HCT116 (cell line): ENCODE measurements at regions not wholly inside any gene's neighbourhood (a gene's known extent, or its start where the extent isn't known, plus 50 kb on each side); places are given as distances from the start of the nearest gene placed in this dataset.

Source experiments
- ATAC-seq: fragments of 200-7000 bp; cut with Tn5 transposase; 2 replicates; pipeline ENCODE4 v1.9.1; 2020; ENCODE audit warnings: mild to moderate bottlenecking, moderate library complexity
- BruUV-seq: library from RNA; stranded (reverse); fragments of 400-500 nt; replicated peaks from 2 replicates; lab custom pipeline; 2021; lab: Mats Ljungman, UMichigan
- CTCF ChIA-PET: fragments of 300-600 bp; sonication (Branson Sonifier 250); formaldehyde crosslinking; loops from one replicate; lab custom pipeline; 2021; ENCODE audit warnings: antibody characterized with exemption; lab: Charles Lee
- POLR2A ChIA-PET: fragments of 300-600, 350-600 bp; sonication (Branson Sonifier 250); formaldehyde crosslinking; loops from one replicate; lab custom pipeline; 2021; ENCODE audit warnings: antibody characterized with exemption; lab: Charles Lee
- RAD21 ChIA-PET, 2 experiments: fragments of 300-600 bp; sonication (Branson Sonifier 250); formaldehyde crosslinking; loops; one replicate each; lab custom pipeline; 2023; ENCODE audit warnings: low total read pairs in 2 of 2; ENCODE audit not compliant: uncharacterized antibody in 2 of 2, unreplicated experiment in 2 of 2, low non-redundant PET in 1 of 2; lab: Charles Lee
- DNase-seq: peaks from one replicate; pipeline ENCODE4 v3.0.0-alpha.2; 2010; ENCODE audit warnings: low read depth, low spot score
- H2AFZ ChIP-seq: fragments of 200-600 bp; shearing (Covaris generic), sonication (generic); 2 replicates; pipeline ENCODE4 v1.6.1; 2017; ENCODE audit warnings: low read depth, mixed run types, mixed read lengths, antibody characterized with exemption, low read length; ENCODE audit not compliant: poor library complexity, severe bottlenecking
- H3K27ac ChIP-seq: 2 replicates; pipeline ENCODE4 v1.5.1; 2012; ENCODE audit warnings: low read depth, low read length
- H3K27me3 ChIP-seq: fragments of 200-600 bp; sonication (generic); 2 replicates; pipeline ENCODE4 v1.6.1; 2016; ENCODE audit warnings: mixed run types, low read length, mixed read lengths; ENCODE audit not compliant: insufficient read depth
- H3K36me3 ChIP-seq, 2 experiments: fragments of 200-500 bp in 1 of 2; fragments of 200-600 bp in 1 of 2; sonication (Bioruptor generic) in 1 of 2; sonication (generic) in 1 of 2; 2 replicates each; pipeline versions ENCODE4 v1.5.1 to v1.6.1; 2014 to 2016; ENCODE audit warnings: low read length in 2 of 2, inconsistent platforms in 1 of 2, mixed read lengths in 1 of 2, mixed run types in 1 of 2; ENCODE audit not compliant: insufficient read depth in 2 of 2, control insufficient read depth in 1 of 2
- H3K4me1 ChIP-seq, 2 experiments: fragments of 200-600 bp in 1 of 2; sonication (generic) in 1 of 2; 2 replicates each; pipeline versions ENCODE4 v1.5.1 to v1.6.1; 2012 to 2017; ENCODE audit warnings: low read length in 2 of 2, inconsistent platforms in 1 of 2, mild to moderate bottlenecking in 1 of 2, mixed read lengths in 1 of 2, mixed run types in 1 of 2, moderate library complexity in 1 of 2; ENCODE audit not compliant: insufficient read depth in 2 of 2, control insufficient read depth in 1 of 2
- H3K4me2 ChIP-seq: fragments of 200-600 bp; sonication (generic); 2 replicates; pipeline ENCODE4 v1.6.1; 2017; ENCODE audit warnings: mixed run types, low read length, mixed read lengths
- H3K4me3 ChIP-seq, 2 experiments: fragments of 200-600 bp in 1 of 2; sonication (generic) in 1 of 2; replicated peaks in 1 of 2; 2 replicates each; pipeline ENCODE4 v1.5.1; 2011 to 2016; ENCODE audit warnings: low read length in 2 of 2, control low read depth in 1 of 2, low read depth in 1 of 2, mild to moderate bottlenecking in 1 of 2, mixed read lengths in 1 of 2, mixed run types in 1 of 2
- H3K79me2 ChIP-seq: fragments of 200-600 bp; sonication (generic); 2 replicates; pipeline ENCODE4 v1.6.1; 2017; ENCODE audit warnings: mild to moderate bottlenecking, mixed run types, low read length, moderate library complexity, mixed read lengths; ENCODE audit not compliant: insufficient read depth
- H3K9ac ChIP-seq: fragments of 200-600 bp; sonication (generic); 2 replicates; pipeline ENCODE4 v1.6.1; 2016; ENCODE audit warnings: low read length, mixed read lengths
- H3K9me2 ChIP-seq: fragments of 200-600 bp; sonication (generic), shearing (Covaris generic); 2 replicates; pipeline ENCODE4 v1.6.1; 2017; ENCODE audit warnings: mixed run types, mild to moderate bottlenecking, moderate library complexity; ENCODE audit not compliant: insufficient read depth
- H3K9me3 ChIP-seq, 2 experiments: fragments of 200-500 bp in 1 of 2; fragments of 200-600 bp in 1 of 2; sonication (Bioruptor generic) in 1 of 2; sonication (generic) in 1 of 2; 2 replicates each; pipeline ENCODE4 v1.6.1; 2014 to 2017; ENCODE audit warnings: low read length in 2 of 2, mixed read lengths in 2 of 2, inconsistent platforms in 1 of 2, low read depth in 1 of 2, mild to moderate bottlenecking in 1 of 2, mixed run types in 1 of 2, moderate library complexity in 1 of 2; ENCODE audit not compliant: control insufficient read depth in 1 of 2, insufficient read depth in 1 of 2
- H4K20me1 ChIP-seq: fragments of 200-600 bp; sonication (generic), shearing (Covaris generic); 2 replicates; pipeline ENCODE4 v1.6.1; 2017; ENCODE audit warnings: mixed run types, mild to moderate bottlenecking, moderate library complexity; ENCODE audit not compliant: insufficient read depth
- CBX3 ChIP-seq: IDR thresholded peaks from 2 replicates; pipeline ENCODE4 v1.6.1; 2012; ENCODE audit warnings: low read depth
- CEBPB ChIP-seq: IDR thresholded peaks from 2 replicates; pipeline ENCODE4 v1.6.1; 2012; ENCODE audit warnings: low read depth
- CTCF ChIP-seq, 3 experiments: fragments of 200-600 bp in 1 of 3; sonication (generic) in 1 of 3; IDR thresholded peaks in 2 of 3; conservative IDR thresholded peaks in 1 of 3; 2 replicates each; pipeline ENCODE4 v1.5.1; 2012 to 2017; ENCODE audit warnings: low read depth in 2 of 3, low read length in 2 of 3, antibody characterized with exemption in 1 of 3, borderline replicate concordance in 1 of 3, control low read depth in 1 of 3, mild to moderate bottlenecking in 1 of 3, mixed read lengths in 1 of 3, mixed run types in 1 of 3, moderate library complexity in 1 of 3; ENCODE audit not compliant: insufficient read depth in 1 of 3
- FOSL1 ChIP-seq: IDR thresholded peaks from 2 replicates; pipeline ENCODE4 v1.6.1; 2012; ENCODE audit warnings: low read depth
- JUND ChIP-seq: IDR thresholded peaks from 2 replicates; pipeline ENCODE4 v1.6.1; 2012
- ZBTB33 ChIP-seq: IDR thresholded peaks from 2 replicates; pipeline ENCODE4 v1.6.1; 2011; ENCODE audit warnings: mild to moderate bottlenecking, low read length, moderate library complexity; ENCODE audit not compliant: insufficient replicate concordance; ENCODE audit errors: extremely low read depth
- ZNF274 ChIP-seq: fragments of 200-500 bp; sonication (Bioruptor generic); IDR thresholded peaks from 2 replicates; pipeline ENCODE4 v1.6.1; 2014; ENCODE audit warnings: mild to moderate bottlenecking, low read depth, low read length, inconsistent platforms
- intact Hi-C: fragments of 100-400 bp; cut with micrococcal nuclease; formaldehyde crosslinking; loops from 2 replicates; pipeline ENCODE4 v1.10.0; 2022

- TF ChIP-seq CTCF (IDR thresholded peaks at IDR 0.05 in 2 of 3, conservative IDR thresholded peaks at IDR 0.05 in 1 of 3; ENCODE audit: borderline replicate concordance in 1 of 3, insufficient read depth in 1 of 3, low read depth in 2 of 3, low read length in 2 of 3) (no peak), ZBTB33 (no peak), CEBPB (no peak), JUND (no peak)
These were observed 198.0 kb downstream of the UQCRFS1 start (continued) for GRCh38 chr19:29014857-29015436.

- intact Hi-C loops = no loop called here
- no peak overlapping the region for H3K27ac ChIP-seq
- CTCF ChIA-PET = no interaction called here
- H3K4me3 ChIP-seq = no peak overlapping the region
- H3K9me2 ChIP-seq = no peaks in the 10 kb centered on the region
- TF ChIP-seq CBX3 (no peak), FOSL1 (no peak), ZNF274 (no peak), ZBTB33 (no peak)
- H3K4me1 ChIP-seq = no peaks in the 10 kb centered on the region
- ATAC-seq (no peak), DNase-seq (no peak)
- no peak overlapping the region for H3K4me2 ChIP-seq
- no peaks in the 10 kb centered on the region for H3K79me2 ChIP-seq
- RAD21 ChIA-PET = no interaction called here
- no TSS peak for BruUV-seq
- no peaks in the 10 kb centered on the region for H3K27me3 ChIP-seq
- H3K9ac ChIP-seq = no peak overlapping the region
- H4K20me1 ChIP-seq = no peaks in the 10 kb centered on the region
- H3K9me3 ChIP-seq = peaks cover 5 to 17% of the 10 kb centered on the region in 2 experiments; a peak in 1 of 4 replicates
- POLR2A ChIA-PET = no interaction called here
- H3K36me3 ChIP-seq = no peaks in the 10 kb centered on the region; a peak in 1 of 4 replicates
- H2AFZ ChIP-seq = no peak overlapping the region
These were observed 199.0 kb downstream of the UQCRFS1 start for GRCh38 chr19:29013988-29014387.
